Activated B cell treated with CpG ODN at 0.5 μM for 24 hours (primary cell): ENCODE measurements at regions not wholly inside any gene's neighbourhood (a gene's known extent, or its start where the extent isn't known, plus 50 kb on each side); places are given as distances from the start of the nearest gene placed in this dataset.

Source experiments
- ATAC-seq: fragments of 200-7000 bp; cut with Tn5 transposase; one replicate; pipeline ENCODE4 v1.10.0; 2021; ENCODE audit warnings: low read depth, mild to moderate bottlenecking, moderate library complexity
- CTCF ChIA-PET: fragments of 350-600 bp; sonication (Branson Sonifier 250); formaldehyde crosslinking; loops from one replicate; lab custom pipeline; 2021; ENCODE audit warnings: antibody characterized with exemption; lab: Charles Lee
- POLR2A ChIA-PET: fragments of 350-600 bp; sonication (Branson Sonifier 250); formaldehyde crosslinking; loops from one replicate; lab custom pipeline; 2021; ENCODE audit warnings: antibody characterized with exemption; lab: Charles Lee
- DNase-seq: peaks from one replicate; pipeline ENCODE4 v3.0.0; 2022
- H3K27ac Mint-ChIP-seq: one replicate; pipeline ENCODE4 v1.8.0; 2020; ENCODE audit warnings: mixed read lengths
- H3K27me3 Mint-ChIP-seq: one replicate; pipeline ENCODE4 v1.8.0; 2021; ENCODE audit warnings: mixed read lengths
- H3K36me3 Mint-ChIP-seq: one replicate; pipeline ENCODE4 v1.8.0; 2021; ENCODE audit warnings: low read depth, mixed read lengths
- H3K4me1 Mint-ChIP-seq: one replicate; pipeline ENCODE4 v1.8.0; 2021; ENCODE audit warnings: mixed read lengths
- H3K4me3 Mint-ChIP-seq: one replicate; pipeline ENCODE4 v1.8.0; 2020; ENCODE audit warnings: mild to moderate bottlenecking, mixed read lengths
- H3K9me3 Mint-ChIP-seq: one replicate; pipeline ENCODE4 v1.8.0; 2020; ENCODE audit warnings: mixed read lengths
- intact Hi-C: fragments of 100-400 bp; cut with micrococcal nuclease; formaldehyde crosslinking; loops from one replicate; pipeline ENCODE4 v1.15.1; 2024
- TF ChIP-seq, protein P1 (sequence below): fragments of 200-600 bp; IDR thresholded peaks from one replicate; pipeline ENCODE4 v1.8.0; 2022; ENCODE audit warnings: antibody characterized with exemption, mild to moderate bottlenecking

DNA sequence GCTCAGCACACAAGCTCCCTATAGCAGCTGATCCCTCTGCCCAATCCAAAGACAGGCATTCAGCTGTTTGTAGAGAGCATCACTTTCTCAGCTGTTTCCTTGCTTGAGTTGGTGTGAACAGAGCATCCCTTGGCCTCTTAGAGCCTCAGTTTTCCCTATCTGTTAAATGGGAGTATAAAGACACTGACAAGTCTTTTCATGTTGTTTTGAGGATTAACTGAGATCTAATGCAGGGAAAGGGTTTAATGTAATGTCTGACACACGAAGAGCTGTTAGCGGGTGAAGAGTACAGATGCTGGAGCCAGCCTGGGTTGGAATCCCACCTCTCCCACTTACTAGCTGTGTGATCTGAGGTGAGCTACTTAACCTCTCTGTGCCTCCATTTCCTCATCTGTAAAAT is 149.5 kb downstream of the PHETA1 start:
- CTCF ChIA-PET, result no interaction called here
- Mint-ChIP-seq H3K9me3 (no peaks in the 10 kb centered on the region), H3K36me3 (no peaks in the 10 kb centered on the region), H3K4me1 (no peaks in the 10 kb centered on the region), H3K27ac (no peak overlapping the region), H3K27me3 (peaks cover 12% of the 10 kb centered on the region), H3K4me3 (no peak overlapping the region)
- DNase-seq (no peak), ATAC-seq (no peak)
- TF ChIP-seq, protein P1, sequence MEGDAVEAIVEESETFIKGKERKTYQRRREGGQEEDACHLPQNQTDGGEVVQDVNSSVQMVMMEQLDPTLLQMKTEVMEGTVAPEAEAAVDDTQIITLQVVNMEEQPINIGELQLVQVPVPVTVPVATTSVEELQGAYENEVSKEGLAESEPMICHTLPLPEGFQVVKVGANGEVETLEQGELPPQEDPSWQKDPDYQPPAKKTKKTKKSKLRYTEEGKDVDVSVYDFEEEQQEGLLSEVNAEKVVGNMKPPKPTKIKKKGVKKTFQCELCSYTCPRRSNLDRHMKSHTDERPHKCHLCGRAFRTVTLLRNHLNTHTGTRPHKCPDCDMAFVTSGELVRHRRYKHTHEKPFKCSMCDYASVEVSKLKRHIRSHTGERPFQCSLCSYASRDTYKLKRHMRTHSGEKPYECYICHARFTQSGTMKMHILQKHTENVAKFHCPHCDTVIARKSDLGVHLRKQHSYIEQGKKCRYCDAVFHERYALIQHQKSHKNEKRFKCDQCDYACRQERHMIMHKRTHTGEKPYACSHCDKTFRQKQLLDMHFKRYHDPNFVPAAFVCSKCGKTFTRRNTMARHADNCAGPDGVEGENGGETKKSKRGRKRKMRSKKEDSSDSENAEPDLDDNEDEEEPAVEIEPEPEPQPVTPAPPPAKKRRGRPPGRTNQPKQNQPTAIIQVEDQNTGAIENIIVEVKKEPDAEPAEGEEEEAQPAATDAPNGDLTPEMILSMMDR, result no peak
- intact Hi-C loops, result no loop called here
- POLR2A ChIA-PET, result no interaction called here

DNA sequence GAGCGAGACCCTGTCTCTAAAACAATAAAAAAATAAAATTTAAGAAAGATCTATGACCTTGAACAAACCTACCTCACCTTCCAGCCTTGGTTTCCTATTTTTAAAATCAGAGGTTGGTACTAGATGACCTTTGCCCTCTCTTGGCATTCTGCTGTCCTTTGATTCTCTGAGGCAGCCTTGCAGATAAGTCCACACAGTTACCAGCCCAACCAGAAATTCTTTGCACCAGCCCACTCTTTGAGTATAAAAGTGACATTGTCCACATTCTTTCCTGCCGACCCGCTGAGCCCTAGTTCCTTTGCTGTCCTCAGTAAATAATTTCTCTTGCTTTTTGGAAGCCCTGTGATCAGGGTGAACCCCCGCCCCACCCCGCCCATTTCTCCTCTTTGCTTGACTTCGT is 150.4 kb downstream of the PHETA1 start:
- H3K27me3 Mint-ChIP-seq, result peaks cover 12% of the 10 kb centered on the region
- intact Hi-C loops, result no loop called here
- no peak overlapping the region for H3K27ac Mint-ChIP-seq
- no peak for ATAC-seq
- POLR2A ChIA-PET, result no interaction called here
- H3K36me3 Mint-ChIP-seq, result no peaks in the 10 kb centered on the region
- H3K4me1 Mint-ChIP-seq, result no peaks in the 10 kb centered on the region
- no peak for DNase-seq
- no peaks in the 10 kb centered on the region for H3K9me3 Mint-ChIP-seq
- TF ChIP-seq, protein P1, result no peak
- no peak overlapping the region for H3K4me3 Mint-ChIP-seq
- CTCF ChIA-PET, result no interaction called here

DNA sequence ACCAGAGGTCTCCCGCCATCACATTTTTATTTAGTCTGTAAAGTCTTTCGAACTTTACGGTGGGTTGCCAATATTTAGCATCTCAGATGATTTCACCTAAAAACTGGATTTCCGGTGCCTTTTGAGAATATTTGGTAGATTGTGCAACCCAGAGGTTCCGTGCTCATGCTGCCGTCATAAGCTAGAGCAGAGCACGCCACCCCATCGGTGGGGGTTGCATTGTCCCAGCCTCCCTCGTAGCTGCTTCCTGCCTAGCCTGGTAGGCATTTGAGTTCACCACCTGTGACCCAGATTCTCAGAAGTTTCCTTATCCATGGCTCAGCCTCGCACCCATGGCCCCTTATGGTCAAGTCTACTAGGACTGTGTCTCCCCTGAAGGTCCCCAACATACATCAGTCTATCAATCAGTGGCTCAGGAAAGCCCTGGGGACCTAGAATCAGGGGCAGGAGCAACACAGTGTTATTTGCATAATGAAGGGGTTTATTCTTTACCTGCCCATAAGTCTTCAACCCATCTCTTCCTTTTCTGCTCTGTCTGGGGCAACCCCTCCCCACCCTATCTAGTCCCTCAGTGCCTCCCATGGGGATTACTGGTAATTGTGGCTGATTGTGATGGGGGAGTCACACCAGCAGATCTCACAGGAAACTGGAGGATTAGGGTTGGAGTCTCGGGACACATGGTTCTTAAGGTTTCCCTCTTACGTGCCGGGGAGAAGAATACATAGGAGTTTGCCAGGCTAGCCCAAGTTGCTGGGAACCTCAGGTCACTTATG is 152.3 kb downstream of the PHETA1 start:
- H3K27me3 Mint-ChIP-seq, result peaks cover 10% of the 10 kb centered on the region
- TF ChIP-seq, protein P1, result no peak
- ChIA-PET CTCF (no interaction called here), POLR2A (no interaction called here)
- DNase-seq, result no peak
- H3K4me1 Mint-ChIP-seq, result no peaks in the 10 kb centered on the region
- no peaks in the 10 kb centered on the region for H3K9me3 Mint-ChIP-seq
- ATAC-seq, result no peak
- H3K4me3 Mint-ChIP-seq, result no peak overlapping the region
- H3K27ac Mint-ChIP-seq, result no peak overlapping the region
- H3K36me3 Mint-ChIP-seq, result no peaks in the 10 kb centered on the region
- intact Hi-C loops, result no loop called here

DNA sequence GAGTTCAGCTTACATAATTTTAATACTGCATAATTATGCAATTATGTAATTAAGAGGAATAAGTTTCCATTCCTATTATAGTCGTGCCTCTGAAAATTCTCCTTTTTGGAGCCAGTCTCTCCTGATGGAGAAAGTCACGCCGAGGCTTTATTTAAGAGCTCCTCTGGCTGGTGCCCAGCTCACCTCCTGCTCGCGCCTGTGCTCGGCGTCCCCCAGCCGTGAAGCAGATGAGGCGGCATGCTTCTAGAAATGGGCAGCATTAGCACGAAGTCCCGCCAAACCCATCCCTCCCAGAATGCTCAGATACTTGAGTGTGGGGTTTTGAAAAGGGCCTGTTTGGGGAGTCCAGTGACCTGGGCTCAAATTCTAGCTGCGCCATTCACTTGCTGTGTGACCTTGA is 153.0 kb downstream of the PHETA1 start:
- intact Hi-C loops, result no loop called here
- ATAC-seq (no peak), DNase-seq (no peak)
- no peak overlapping the region for H3K27ac Mint-ChIP-seq
- H3K36me3 Mint-ChIP-seq, result no peaks in the 10 kb centered on the region
- CTCF ChIA-PET, result no interaction called here
- H3K4me3 Mint-ChIP-seq, result no peak overlapping the region
- TF ChIP-seq, protein P1, result no peak
- H3K27me3 Mint-ChIP-seq, result peaks cover 14% of the 10 kb centered on the region
- no peaks in the 10 kb centered on the region for H3K9me3 Mint-ChIP-seq
- POLR2A ChIA-PET, result no interaction called here
- no peaks in the 10 kb centered on the region for H3K4me1 Mint-ChIP-seq

DNA sequence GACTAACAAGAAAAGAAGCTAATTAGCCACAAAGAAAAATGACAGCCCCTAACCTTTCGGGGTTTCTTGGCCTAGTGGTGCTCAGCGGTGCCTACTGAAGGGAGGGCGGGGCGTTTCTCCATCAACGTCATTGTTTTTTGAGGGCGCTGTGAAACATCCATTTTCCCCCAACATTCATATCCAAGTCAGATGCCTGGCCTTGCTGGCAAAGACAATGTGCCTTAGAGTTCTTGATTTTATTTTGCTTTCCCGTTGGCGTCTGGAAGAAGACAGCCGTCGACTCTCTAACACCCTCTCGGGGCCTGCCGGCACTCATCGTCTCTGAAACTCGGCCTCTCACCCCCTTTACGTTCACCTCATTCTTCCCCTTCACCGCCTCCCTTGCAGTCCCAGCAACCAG is 154.5 kb downstream of the PHETA1 start:
- ChIA-PET POLR2A (no interaction called here), CTCF (no interaction called here)
- ATAC-seq, result no peak
- no peak for DNase-seq
- no peak overlapping the region for H3K4me3 Mint-ChIP-seq
- TF ChIP-seq, protein P1, result no peak
- no peak overlapping the region for H3K27ac Mint-ChIP-seq
- H3K36me3 Mint-ChIP-seq, result no peaks in the 10 kb centered on the region
- intact Hi-C loops, result no loop called here
- H3K27me3 Mint-ChIP-seq, result peaks cover 18% of the 10 kb centered on the region
- H3K9me3 Mint-ChIP-seq, result no peaks in the 10 kb centered on the region
- H3K4me1 Mint-ChIP-seq, result no peaks in the 10 kb centered on the region
